H1 (cell line): ENCODE measurements at regions not wholly inside any gene's neighbourhood (a gene's known extent, or its start where the extent isn't known, plus 50 kb on each side); places are given as distances from the start of the nearest gene placed in this dataset.

Source experiments
- CREB1 ChIP-seq: IDR thresholded peaks from 2 replicates; pipeline ENCODE4 v1.6.1; 2012; ENCODE audit warnings: inconsistent platforms
- JUN ChIP-seq: IDR thresholded peaks from 2 replicates; pipeline ENCODE4 v1.6.1; 2011; ENCODE audit warnings: low read depth, mild to moderate bottlenecking, improper control_type of control experiment, low read length
- JUND ChIP-seq: IDR thresholded peaks from 2 replicates; pipeline ENCODE4 v1.6.1; 2011; ENCODE audit warnings: mild to moderate bottlenecking, improper control_type of control experiment, low read length
- MAX ChIP-seq: IDR thresholded peaks from 2 replicates; pipeline ENCODE4 v1.6.1; 2012; ENCODE audit warnings: inconsistent platforms
- POLR2A ChIP-seq, 2 experiments: IDR thresholded peaks; 1 replicate in 1 of 2; 2 replicates in 1 of 2; pipeline ENCODE4 v1.6.1; 2011; ENCODE audit warnings: low read depth in 2 of 2, low read length in 2 of 2, mild to moderate bottlenecking in 2 of 2; ENCODE audit errors: control extremely low read depth in 1 of 2
- RAD21 ChIP-seq, 2 experiments: IDR thresholded peaks in 1 of 2; conservative IDR thresholded peaks in 1 of 2; 2 replicates each; pipeline ENCODE4 v1.6.1; 2011; ENCODE audit warnings: low read depth in 2 of 2, low read length in 2 of 2, improper control_type of control experiment in 1 of 2, inconsistent platforms in 1 of 2, mild to moderate bottlenecking in 1 of 2, moderate library complexity in 1 of 2
- SIRT6 ChIP-seq: IDR thresholded peaks from one replicate; pipeline ENCODE4 v1.7.1; 2012; ENCODE audit warnings: low read length, inconsistent platforms
- SIX5 ChIP-seq: IDR thresholded peaks from 2 replicates; pipeline ENCODE4 v1.6.1; 2011; ENCODE audit warnings: mild to moderate bottlenecking, low read depth, low read length
- TF ChIP-seq, protein P1 (sequence below), 3 experiments: IDR thresholded peaks; 1 replicate in 2 of 3; 2 replicates in 1 of 3; pipeline versions ENCODE4 v1.5.1 to v1.6.1; 2011; ENCODE audit warnings: low read length in 3 of 3, mild to moderate bottlenecking in 3 of 3, inconsistent platforms in 2 of 3, low read depth in 1 of 3, moderate library complexity in 1 of 3; ENCODE audit not compliant: insufficient read depth in 1 of 3; ENCODE audit errors: control extremely low read depth in 1 of 3

GRCh38 chr6:135117413-135117968 is 62.9 kb upstream of the HBS1L start:
- TF ChIP-seq MAX (no peak), RAD21 (IDR thresholded peaks at IDR 0.05 in 1 of 2, conservative IDR thresholded peaks at IDR 0.05 in 1 of 2; ENCODE audit: low read depth in 2 of 2, low read length in 2 of 2) (no peak), CREB1 (no peak), SIX5 (no peak), POLR2A (IDR thresholded peaks at IDR 0.05; ENCODE audit: control extremely low read depth in 1 of 2, low read depth in 2 of 2, low read length in 2 of 2) (no peak), SIRT6 (no peak), JUND (no peak), JUN (no peak)
- TF ChIP-seq, protein P1, sequence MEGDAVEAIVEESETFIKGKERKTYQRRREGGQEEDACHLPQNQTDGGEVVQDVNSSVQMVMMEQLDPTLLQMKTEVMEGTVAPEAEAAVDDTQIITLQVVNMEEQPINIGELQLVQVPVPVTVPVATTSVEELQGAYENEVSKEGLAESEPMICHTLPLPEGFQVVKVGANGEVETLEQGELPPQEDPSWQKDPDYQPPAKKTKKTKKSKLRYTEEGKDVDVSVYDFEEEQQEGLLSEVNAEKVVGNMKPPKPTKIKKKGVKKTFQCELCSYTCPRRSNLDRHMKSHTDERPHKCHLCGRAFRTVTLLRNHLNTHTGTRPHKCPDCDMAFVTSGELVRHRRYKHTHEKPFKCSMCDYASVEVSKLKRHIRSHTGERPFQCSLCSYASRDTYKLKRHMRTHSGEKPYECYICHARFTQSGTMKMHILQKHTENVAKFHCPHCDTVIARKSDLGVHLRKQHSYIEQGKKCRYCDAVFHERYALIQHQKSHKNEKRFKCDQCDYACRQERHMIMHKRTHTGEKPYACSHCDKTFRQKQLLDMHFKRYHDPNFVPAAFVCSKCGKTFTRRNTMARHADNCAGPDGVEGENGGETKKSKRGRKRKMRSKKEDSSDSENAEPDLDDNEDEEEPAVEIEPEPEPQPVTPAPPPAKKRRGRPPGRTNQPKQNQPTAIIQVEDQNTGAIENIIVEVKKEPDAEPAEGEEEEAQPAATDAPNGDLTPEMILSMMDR (IDR thresholded peaks at IDR 0.05; ENCODE audit: control extremely low read depth in 1 of 3, insufficient read depth in 1 of 3, low read depth in 1 of 3, low read length in 3 of 3), result no peak
